Uterus (tissue), 2 donors: ENCODE measurements at regions not wholly inside any gene's neighbourhood (a gene's known extent, or its start where the extent isn't known, plus 50 kb on each side); places are given as distances from the start of the nearest gene placed in this dataset.

Source experiments
- CTCF ChIP-seq, 4 experiments: fragments of 200-600 bp in 2 of 4; fragments of 450-650 bp in 2 of 4; sonication (generic) in 2 of 4; IDR thresholded peaks; one replicate each; pipeline ENCODE4 v1.5.1; 2016 to 2019; ENCODE audit warnings: antibody characterized with exemption in 4 of 4, mild to moderate bottlenecking in 2 of 4, moderate library complexity in 1 of 4
- POLR2A ChIP-seq, 2 donors: fragments of 450-650 bp; IDR thresholded peaks; one replicate each; pipeline ENCODE4 v1.6.1; 2016; ENCODE audit warnings: antibody characterized with exemption in 2 of 2, mild to moderate bottlenecking in 1 of 2, moderate library complexity in 1 of 2

GRCh38 chr2:133667968-133668367 is 99.7 kb upstream of the NCKAP5 start:
- TF ChIP-seq POLR2A (IDR thresholded peaks at IDR 0.05): no peak
- no peak for TF ChIP-seq CTCF (IDR thresholded peaks at IDR 0.05)
